HG02981 (cell line): ENCODE measurements at regions not wholly inside any gene's neighbourhood (a gene's known extent, or its start where the extent isn't known, plus 50 kb on each side); places are given as distances from the start of the nearest gene placed in this dataset.

ENCODE experiments used
- ATAC-seq: cut with Tn5 transposase; IDR thresholded peaks from one replicate; pipeline ENCODE4 v1.9.1; 2021; ENCODE audit warnings: mild to moderate bottlenecking, moderate library complexity; ENCODE audit not compliant: unreplicated experiment

- ATAC-seq, result no peak
Measured at GRCh38 chr16:86681031-86681756, 102.8 kb downstream of the FOXL1 start.

DNA sequence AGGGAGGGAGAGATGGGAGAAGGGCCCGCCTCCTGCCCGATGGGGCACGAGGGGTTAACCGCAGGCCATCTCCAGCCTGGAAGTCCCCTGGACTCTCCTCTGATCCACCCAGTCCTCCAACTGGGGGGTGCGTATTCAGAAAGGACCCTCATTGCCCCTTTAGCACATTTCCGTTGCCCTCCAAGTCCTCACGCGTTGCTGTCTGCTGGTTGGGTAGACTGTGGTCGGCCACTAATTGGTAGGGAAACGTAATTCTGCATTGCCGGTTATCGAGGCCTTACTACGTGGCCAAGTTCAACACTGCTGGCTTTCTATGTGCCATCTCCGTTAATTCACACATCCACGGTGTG lies 103.4 kb downstream of the FOXL1 start:
- no peak for ATAC-seq

DNA sequence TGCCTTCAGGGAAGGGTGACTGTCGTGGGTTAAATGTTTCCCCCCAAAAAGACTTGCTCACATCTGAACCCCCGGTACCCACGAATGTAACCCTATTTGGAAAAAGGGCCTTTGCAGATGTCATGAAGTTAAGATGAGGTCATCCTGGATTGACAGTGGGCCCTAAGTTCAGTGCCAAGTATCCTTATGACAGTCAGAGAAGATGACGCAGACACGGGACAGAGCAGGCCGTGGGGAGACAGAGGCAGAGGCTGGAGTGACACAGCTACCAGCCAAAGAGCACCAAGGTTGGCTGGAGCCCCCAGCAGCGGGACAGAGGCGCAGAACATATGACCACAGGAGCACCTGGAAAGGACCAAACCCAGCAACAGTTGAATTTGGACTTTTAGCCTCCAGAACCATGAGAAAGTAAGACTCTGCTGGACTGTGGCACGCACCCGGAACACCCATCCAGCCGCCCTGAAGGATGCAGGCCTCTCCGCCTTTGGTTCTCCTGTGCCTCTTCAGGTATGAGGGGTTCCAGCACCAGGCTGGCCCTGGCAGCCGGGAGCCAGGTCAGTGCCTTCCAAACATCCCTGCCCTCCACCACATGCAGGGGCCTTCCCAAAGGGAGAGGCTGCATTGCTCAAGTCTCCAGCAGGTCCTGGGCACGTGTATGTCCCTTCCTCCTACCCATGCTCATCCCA lies 104.0 kb downstream of the FOXL1 start:
- no peak for ATAC-seq

GRCh38 chr16:86683441-86684194 lies 105.3 kb downstream of the FOXL1 start:
- no peak for ATAC-seq

DNA sequence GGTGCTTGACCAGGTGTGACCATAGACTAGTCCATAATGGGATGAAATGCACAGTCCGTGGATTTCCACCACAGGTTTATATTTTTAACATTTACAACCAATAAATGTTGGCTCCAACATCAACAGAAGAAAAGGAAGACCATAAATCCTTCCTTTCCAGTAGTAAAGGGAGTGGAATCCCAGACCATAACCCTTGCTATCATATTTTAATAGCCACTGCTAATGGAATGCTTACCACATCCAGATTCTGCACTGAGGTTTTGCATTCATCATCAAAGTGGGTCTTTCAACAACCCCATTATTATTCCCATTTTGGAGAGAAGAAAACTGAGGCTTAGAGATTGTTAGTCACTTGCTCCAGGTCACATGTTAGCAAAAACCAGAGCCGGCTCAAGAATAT lies 106.7 kb downstream of the FOXL1 start:
- no peak for ATAC-seq

- no peak for ATAC-seq
Measured at GRCh38 chr16:86690970-86691369, 112.6 kb downstream of the FOXL1 start.

- no peak for ATAC-seq
Measured at GRCh38 chr16:86692426-86692825, 114.1 kb downstream of the FOXL1 start.

GRCh38 chr16:86693033-86693432 lies 114.7 kb downstream of the FOXL1 start:
- no peak for ATAC-seq

DNA sequence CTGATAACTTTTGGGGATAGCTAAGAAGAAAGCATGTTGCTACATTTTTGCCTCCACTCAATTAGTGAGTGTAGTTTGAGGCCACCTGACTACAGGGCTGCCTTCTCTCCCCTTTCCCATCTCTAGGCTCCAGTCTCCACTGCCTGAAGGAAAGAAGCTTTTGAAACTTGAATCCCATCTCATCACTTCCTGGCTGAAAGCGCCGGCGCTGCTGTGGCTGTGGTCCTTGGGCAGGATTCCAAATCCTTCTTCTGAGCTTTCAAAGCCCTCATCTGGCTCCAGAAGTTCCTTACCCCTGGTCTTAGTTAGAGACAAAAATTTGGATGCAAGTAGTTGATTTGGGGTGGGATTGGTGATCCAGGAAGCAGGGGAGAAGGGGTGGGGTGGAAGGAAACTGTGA lies 119.4 kb downstream of the FOXL1 start:
- ATAC-seq, result no peak

DNA sequence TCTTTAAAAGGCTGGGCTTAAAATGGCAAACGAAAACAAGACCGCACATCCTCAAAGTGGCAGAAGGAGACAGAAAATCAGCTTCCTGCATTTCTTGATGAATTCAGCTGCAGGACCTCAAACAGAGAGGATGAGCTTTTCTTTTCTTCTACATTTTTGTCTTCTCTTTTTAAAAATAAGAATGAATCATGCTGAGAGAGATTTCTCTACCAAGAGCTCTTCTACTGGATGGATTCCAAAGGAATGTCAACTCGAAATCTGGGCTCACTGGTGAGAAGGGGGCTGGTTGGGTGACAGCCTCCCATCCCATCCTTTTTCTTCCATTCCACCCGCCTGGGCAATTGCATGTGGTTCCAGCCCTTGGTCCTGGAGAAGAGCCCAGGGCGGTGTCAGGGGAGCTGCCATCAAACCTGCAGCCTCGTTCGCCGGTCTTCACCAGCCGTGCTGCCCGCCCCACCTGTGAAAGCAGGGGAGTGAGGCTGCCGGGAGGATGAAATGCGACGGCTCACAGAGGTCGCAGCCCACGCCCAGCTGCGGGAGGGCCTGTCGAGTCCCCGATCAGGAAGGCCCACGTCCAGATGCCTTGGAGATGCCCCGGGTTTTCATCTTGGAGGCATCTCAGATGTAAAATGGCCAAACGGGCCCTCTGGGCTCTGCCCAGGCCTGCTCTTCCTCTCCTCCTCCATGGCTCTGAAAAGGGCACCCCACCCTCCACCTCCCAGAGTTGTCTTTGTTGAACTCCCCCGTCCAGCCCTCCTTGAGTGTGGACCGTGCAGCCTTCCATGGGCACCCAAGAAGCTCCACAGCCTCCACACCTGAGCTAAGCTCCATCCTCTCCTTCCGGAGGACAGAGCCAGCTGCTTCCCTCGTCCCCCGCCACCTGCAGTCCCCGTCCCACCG lies 121.9 kb downstream of the FOXL1 start:
- no peak for ATAC-seq

DNA sequence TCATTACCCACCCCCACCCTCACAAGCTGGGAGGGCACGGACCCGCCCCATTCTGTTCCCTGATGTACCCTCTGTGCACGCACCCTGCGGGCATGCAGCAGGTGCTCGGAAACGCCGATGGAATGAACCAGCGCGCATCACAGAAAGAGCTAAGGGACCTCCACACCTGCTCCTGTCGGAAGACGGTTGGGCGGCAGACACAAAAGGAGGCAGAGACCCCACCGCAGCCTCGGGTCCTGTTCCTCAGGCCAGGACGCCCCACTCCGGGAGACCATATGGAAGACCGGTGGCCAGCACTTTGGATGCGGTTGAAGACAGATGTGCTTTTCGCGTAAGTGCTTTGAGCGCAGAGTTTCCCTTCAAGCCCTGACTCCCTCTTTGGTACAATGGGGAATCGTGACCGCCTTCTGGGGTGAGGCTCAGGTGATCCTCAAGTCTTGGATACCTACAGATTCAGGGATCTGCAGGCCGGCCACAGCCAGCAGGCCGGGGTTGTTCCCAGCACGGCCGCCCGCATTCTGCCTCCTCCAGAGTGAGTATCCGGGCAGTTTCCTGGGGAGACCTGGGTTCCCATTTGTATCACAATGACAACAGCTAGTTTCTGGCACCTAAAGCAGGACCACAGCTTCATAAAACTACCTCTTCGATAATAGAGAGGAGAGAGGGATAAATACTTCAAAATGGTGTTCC lies 123.1 kb downstream of the FOXL1 start:
- no peak for ATAC-seq

DNA sequence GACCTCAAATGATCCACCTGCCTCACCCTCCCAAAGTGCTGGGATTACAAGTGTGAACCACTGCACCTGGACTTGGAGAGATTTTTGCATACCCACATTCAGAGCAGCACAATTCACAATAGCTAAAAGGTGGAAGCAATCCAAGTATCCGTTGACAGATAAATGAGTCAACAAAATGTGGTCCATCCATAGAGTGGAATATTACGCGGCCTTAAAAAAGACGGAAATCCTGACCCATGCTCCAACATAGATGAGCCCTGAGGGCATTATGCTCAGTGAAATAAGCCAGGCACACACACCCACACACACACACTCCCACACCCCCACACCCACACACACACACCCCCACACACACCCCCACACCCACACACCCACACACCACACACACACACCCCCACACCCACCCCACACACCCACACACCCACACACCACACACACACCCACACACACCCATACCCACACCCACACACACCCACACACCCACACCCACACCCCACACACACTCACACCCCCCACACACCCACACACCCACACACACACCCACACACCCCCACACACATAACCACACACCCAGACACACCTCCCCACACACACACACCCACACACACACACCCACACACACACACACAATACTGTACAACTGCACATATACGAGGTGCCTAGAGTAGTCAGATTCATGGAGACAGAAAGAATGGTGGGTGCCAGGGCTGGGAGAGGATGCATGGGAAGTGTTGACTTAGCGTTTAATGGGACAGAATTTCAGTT lies 124.7 kb downstream of the FOXL1 start:
- ATAC-seq, result no peak

DNA sequence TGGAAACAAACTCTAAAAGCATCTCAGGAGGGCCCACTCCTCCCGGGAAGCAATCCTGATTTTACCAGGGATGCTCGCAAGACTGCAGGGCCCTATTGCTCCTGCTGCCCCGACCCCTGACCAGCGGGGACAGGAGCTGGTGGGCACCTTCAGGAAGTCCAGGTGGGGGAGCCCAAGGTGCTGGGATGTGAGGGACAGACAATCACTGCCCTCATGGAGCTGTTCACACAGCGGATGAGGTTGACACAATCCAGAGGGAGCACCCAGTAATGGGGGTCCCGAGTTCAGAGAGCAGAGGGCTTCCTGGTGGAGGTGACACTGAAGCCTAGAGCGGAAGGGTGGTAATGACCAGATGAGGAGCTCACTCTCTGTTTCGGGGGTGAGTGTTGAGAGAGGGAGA lies 126.2 kb downstream of the FOXL1 start:
- no peak for ATAC-seq

- ATAC-seq, result no peak
Measured at GRCh38 chr16:86706726-86707125, 128.4 kb downstream of the FOXL1 start.

- no peak for ATAC-seq
Measured at GRCh38 chr16:86707171-86707570, 128.8 kb downstream of the FOXL1 start.

- no peak for ATAC-seq
Measured at GRCh38 chr16:86707581-86707980, 129.2 kb downstream of the FOXL1 start.

- ATAC-seq, result no peak
Measured at GRCh38 chr16:86708431-86708830, 130.1 kb downstream of the FOXL1 start.

- ATAC-seq, result no peak
Measured at GRCh38 chr16:86709103-86709502, 130.8 kb downstream of the FOXL1 start.

DNA sequence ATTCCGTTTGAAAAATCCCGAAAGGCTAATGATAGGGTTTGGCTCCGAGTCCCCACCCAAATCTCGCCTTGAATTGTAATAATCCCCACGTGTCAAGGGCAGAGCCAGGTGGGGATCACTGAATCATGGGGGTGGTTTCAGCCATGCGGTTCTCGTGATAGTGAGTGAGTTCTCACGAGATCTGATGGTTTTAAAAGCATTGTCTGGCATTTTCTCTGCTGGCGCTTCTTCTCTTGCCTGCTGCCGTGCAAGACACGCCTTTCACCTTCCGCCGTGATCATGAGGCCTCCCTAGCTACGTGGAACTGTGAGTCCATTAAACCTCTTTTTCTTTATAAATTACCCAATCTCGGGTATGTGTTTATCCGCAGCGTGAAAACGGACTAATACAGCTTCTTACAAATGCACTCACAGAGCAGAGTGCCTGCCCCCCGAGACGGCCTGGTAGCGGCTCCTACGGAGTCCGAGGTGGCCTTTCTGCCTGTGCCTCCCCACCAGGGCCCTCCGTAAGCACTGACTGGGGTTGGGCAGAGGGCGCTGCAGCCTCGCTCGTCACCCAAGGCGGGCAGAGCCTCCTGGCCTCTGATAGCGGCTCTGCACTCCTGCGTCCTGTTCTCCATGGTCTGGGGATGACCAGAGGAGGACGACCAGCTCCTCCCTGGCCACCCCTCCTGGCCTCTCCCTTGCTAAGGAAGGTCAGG lies 131.7 kb downstream of the FOXL1 start:
- no peak for ATAC-seq
